Activated CD8-positive, alpha-beta T cell treated with anti-CD3 and anti-CD28 coated beads, Interleukin-2, amount 10 ng/mL, durations not matched to agents 7 days and 5 days (primary cell): ENCODE measurements at regions not wholly inside any gene's neighbourhood (a gene's known extent, or its start where the extent isn't known, plus 50 kb on each side); places are given as distances from the start of the nearest gene placed in this dataset.

ENCODE experiments used
- ATAC-seq: fragments of 150-1000 bp; cut with Tn5 transposase; one replicate; pipeline ENCODE4 v1.10.0; 2021; ENCODE audit warnings: moderate library complexity
- CTCF ChIA-PET: fragments of 350-600 bp; sonication (Branson Sonifier 250); formaldehyde crosslinking; loops from one replicate; lab custom pipeline; 2021; ENCODE audit warnings: antibody characterized with exemption; lab: Charles Lee
- POLR2A ChIA-PET: fragments of 350-600 bp; sonication (Branson Sonifier 250); formaldehyde crosslinking; loops from one replicate; lab custom pipeline; 2021; ENCODE audit warnings: antibody characterized with exemption; lab: Charles Lee
- DNase-seq: peaks from one replicate; pipeline ENCODE4 v3.0.0-alpha.2; 2020
- H3K27ac Mint-ChIP-seq: one replicate; pipeline ENCODE4 v1.8.0; 2021; ENCODE audit warnings: mild to moderate bottlenecking, mixed read lengths
- H3K27me3 Mint-ChIP-seq: one replicate; pipeline ENCODE4 v1.8.0; 2021; ENCODE audit warnings: low read depth, mixed read lengths
- H3K36me3 Mint-ChIP-seq: one replicate; pipeline ENCODE4 v1.8.0; 2021; ENCODE audit warnings: low read depth, mixed read lengths
- H3K4me1 Mint-ChIP-seq: one replicate; pipeline ENCODE4 v1.8.0; 2021; ENCODE audit warnings: low read depth, mixed read lengths
- H3K4me3 Mint-ChIP-seq: one replicate; pipeline ENCODE4 v1.8.0; 2021; ENCODE audit warnings: mild to moderate bottlenecking, mixed read lengths
- H3K9me3 Mint-ChIP-seq: one replicate; pipeline ENCODE4 v1.8.0; 2022; ENCODE audit warnings: mixed read lengths; ENCODE audit not compliant: insufficient read depth

DNA sequence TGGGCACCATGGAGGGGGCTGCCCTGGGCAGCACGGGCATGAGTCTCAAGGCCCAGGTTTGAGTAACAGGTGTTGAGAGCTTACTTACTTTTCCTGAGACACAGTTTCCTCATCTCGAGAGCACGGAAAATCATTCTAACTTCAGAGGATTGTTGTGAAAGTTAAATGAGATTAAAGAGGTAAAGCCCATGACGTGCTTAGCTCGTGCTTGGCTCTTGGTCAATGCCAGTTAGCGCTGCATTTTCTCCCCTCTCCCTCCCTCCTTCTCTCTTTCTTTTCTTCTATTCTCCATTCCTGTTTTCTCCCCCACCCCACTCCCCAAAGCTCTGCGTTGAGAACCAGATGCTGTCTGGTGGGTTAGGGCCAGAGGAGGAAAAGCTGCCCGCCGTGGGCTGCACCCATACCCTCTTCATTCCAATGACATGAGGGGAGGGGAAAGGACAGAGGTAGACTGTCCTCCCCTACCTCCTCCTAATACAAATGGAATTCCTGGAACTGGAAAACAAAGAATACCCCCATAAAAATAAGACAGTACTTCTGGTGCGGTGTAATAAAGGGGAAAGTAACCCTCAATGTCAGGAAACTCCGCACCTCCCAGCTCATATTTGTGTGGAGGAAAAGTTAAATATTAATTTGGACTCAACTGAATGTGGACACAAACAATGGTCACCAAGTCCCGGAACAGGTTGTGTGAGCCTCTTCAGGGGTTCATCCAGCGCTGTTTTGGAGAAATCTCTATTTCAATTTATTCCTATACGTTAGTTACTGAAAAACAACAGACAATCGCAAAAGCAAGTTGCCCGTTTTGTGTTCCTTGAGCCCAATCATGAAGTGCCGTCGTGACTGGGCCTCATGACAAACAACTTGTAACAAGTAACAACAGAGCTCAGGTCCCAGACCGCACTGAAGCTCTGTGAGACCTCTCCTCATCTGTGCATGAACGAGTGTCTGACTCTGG, 54.8 kb upstream of the B3GAT1 start:
- ChIA-PET POLR2A (no interaction called here), CTCF (no interaction called here)
- Mint-ChIP-seq H3K9me3 (no peaks in the 10 kb centered on the region), H3K27me3 (peaks cover 24% of the 10 kb centered on the region), H3K27ac (no peak overlapping the region), H3K36me3 (no peaks in the 10 kb centered on the region), H3K4me3 (no peak overlapping the region), H3K4me1 (no peaks in the 10 kb centered on the region)
- DNase-seq (no peak), ATAC-seq (no peak)

DNA sequence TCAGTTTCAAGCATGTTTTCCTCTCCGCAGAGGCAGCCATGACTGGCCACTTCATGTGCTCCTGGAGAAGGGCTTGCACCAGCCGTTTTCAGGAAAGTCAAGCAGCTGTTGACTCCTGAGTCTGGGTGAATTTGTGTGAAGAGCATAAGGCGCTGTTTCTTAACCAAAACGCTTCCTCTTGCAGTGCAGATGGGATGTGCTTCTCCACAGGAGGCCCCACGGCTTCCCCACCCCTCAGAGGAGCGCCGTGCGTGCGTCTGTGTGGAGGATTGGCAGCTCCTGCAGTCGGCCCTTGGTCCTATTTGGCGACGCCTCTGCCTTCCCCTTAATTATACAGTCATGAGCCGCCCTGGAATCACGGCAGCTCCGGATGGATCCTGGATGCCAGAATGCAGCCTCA, 54.1 kb upstream of the B3GAT1 start:
- DNase-seq (no peak), ATAC-seq (no peak)
- Mint-ChIP-seq H3K27me3 (peaks cover 19% of the 10 kb centered on the region), H3K27ac (no peak overlapping the region), H3K36me3 (no peaks in the 10 kb centered on the region), H3K9me3 (no peaks in the 10 kb centered on the region), H3K4me3 (no peak overlapping the region), H3K4me1 (no peaks in the 10 kb centered on the region)
- POLR2A ChIA-PET, result no interaction called here
- CTCF ChIA-PET, result no interaction called here

DNA sequence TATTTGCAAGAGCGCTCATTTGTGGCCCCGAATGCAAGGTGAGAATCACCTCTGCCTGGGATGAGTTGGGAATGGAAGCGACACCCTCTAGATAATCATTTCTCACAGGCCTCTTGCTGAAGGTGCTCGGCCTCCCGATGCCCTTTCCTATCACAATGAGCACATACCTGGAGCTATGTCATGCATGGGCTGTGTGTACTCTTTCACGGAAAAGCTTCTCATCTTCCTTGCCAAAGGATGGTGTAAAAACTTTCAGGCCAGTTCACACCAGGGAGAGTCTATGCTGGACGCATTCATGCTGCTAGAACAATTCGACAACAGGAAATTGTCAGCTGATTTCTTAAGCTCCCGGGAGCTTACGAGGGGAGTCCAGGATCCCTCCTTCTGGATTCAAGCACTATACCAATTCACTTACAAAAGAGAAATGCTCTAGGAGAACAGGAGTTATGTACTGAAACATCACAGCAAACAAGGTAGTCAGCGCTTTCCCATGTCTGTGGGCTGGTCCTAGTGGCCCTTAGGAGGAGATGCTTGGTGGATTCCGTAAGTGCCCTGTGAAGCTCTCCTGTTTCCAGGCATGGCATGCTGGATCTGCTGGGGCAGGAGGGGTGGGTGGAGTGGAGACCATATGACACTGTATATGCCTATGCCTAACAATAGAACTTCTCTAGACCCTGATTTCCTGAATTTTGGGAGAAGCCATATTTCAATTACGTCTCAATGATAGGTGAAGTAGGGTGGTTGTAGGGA, 53.1 kb upstream of the B3GAT1 start:
- no peak for DNase-seq
- H3K27ac Mint-ChIP-seq, result no peak overlapping the region

DNA sequence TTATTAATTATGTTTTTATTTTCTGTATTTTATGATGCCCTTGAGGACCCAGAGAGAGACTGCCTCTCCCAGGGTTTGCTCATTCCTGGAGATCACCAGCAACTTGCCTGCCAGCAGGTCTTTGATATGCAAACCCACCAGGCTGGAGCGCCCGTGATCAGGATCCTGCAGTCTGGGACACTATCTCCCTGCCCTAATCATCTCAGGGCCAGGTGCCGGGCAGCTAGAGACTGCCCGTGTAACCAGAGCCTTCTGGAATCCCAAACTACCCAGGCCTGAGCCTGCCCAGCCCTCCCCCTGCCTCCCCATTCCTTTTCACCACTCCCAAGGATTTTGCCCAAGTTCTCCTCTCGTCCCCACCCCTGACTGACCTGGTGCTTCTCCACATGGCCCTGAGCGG, 52.2 kb upstream of the B3GAT1 start:
- Mint-ChIP-seq H3K4me1 (no peaks in the 10 kb centered on the region), H3K36me3 (no peaks in the 10 kb centered on the region), H3K27me3 (peaks cover 13% of the 10 kb centered on the region), H3K27ac (no peak overlapping the region), H3K9me3 (no peaks in the 10 kb centered on the region), H3K4me3 (no peak overlapping the region)
- ChIA-PET POLR2A (no interaction called here), CTCF (no interaction called here)
- no peak for ATAC-seq
- DNase-seq, result no peak

More for the DNA sequence above, 53.1 kb upstream of the B3GAT1 start:
- Mint-ChIP-seq H3K36me3 (no peaks in the 10 kb centered on the region), H3K27me3 (peaks cover 13% of the 10 kb centered on the region), H3K4me3 (no peak overlapping the region), H3K9me3 (no peaks in the 10 kb centered on the region), H3K4me1 (no peaks in the 10 kb centered on the region)
- ChIA-PET CTCF (no interaction called here), POLR2A (interaction anchor here (0.6 kb wide), 1 partner anchor 327 kb away, joined by 3 read pairs; no protein-coding TSS in a partner anchor)
- no peak for ATAC-seq

- CTCF ChIA-PET, result no interaction called here
- Mint-ChIP-seq H3K4me1 (no peaks in the 10 kb centered on the region), H3K9me3 (no peaks in the 10 kb centered on the region), H3K27me3 (peaks cover 13% of the 10 kb centered on the region), H3K4me3 (no peak overlapping the region), H3K36me3 (no peaks in the 10 kb centered on the region), H3K27ac (no peak overlapping the region)
- ATAC-seq (no peak), DNase-seq (no peak)
- POLR2A ChIA-PET, result no interaction called here
These were observed 51.7 kb upstream of the B3GAT1 start for GRCh38 chr11:134463716-134464115.
